IMR-90 (cell line): ENCODE measurements at regions not wholly inside any gene's neighbourhood (a gene's known extent, or its start where the extent isn't known, plus 50 kb on each side); places are given as distances from the start of the nearest gene placed in this dataset.

Source experiments
- ATAC-seq: fragments of 200-7000 bp; cut with Tn5 transposase; 2 replicates; pipeline ENCODE4 v1.9.1; 2020; ENCODE audit warnings: low read depth, mild to moderate bottlenecking, moderate library complexity
- BruUV-seq: library from RNA; stranded (reverse); fragments of 400-500 nt; replicated peaks from 2 replicates; lab custom pipeline; 2021; lab: Mats Ljungman, UMichigan
- CTCF ChIA-PET: fragments of 300-600 bp; formaldehyde crosslinking; extraction: SDS; loops from one replicate; lab custom pipeline; 2021; ENCODE audit warnings: antibody characterized with exemption; lab: Yijun Ruan, JAX
- POLR2A ChIA-PET: fragments of 300-600 bp; sonication (Branson Sonifier 250); formaldehyde crosslinking; loops from one replicate; lab custom pipeline; 2022; ENCODE audit warnings: antibody characterized with exemption; ENCODE audit not compliant: unreplicated experiment; lab: Charles Lee
- DNase-seq: peaks from one replicate; pipeline ENCODE4 v3.0.0; 2013
- H2AFZ ChIP-seq: replicated peaks from 2 replicates; pipeline ENCODE3; 2013; ENCODE audit warnings: low read length, mild to moderate bottlenecking; ENCODE audit not compliant: poor library complexity
- H2AK5ac ChIP-seq: 2 replicates; pipeline ENCODE4 v1.6.1; 2013; ENCODE audit warnings: low read depth, low read length, inconsistent platforms
- H2AK9ac ChIP-seq: replicated peaks from 2 replicates; pipeline ENCODE3; 2013; ENCODE audit warnings: mild to moderate bottlenecking, low read depth, low read length, moderate library complexity; ENCODE audit not compliant: poor library complexity
- H2BK120ac ChIP-seq: 2 replicates; pipeline ENCODE4 v1.6.1; 2013; ENCODE audit warnings: low read depth, low read length, inconsistent platforms
- H2BK15ac ChIP-seq: 3 replicates; pipeline ENCODE4 v1.6.1; 2013; ENCODE audit warnings: low read depth, low read length, inconsistent platforms
- H2BK20ac ChIP-seq: 2 replicates; pipeline ENCODE4 v1.6.1; 2013; ENCODE audit warnings: low read depth, mild to moderate bottlenecking, inconsistent platforms, low read length, moderate library complexity
- H2BK5ac ChIP-seq: 2 replicates; pipeline ENCODE4 v1.6.1; 2013; ENCODE audit warnings: mild to moderate bottlenecking, low read depth, low read length, inconsistent platforms; ENCODE audit not compliant: poor library complexity, severe bottlenecking
- H3K14ac ChIP-seq: replicated peaks from 2 replicates; pipeline ENCODE4 v1.6.1; 2013; ENCODE audit warnings: low read depth, low read length, inconsistent platforms
- H3K18ac ChIP-seq: 2 replicates; pipeline ENCODE4 v1.6.1; 2013; ENCODE audit warnings: low read depth, low read length, control low read depth
- H3K23ac ChIP-seq: 2 replicates; pipeline ENCODE4 v1.6.1; 2013; ENCODE audit warnings: low read depth, low read length, inconsistent platforms
- H3K27ac ChIP-seq: 2 replicates; pipeline ENCODE4 v1.5.1; 2013; ENCODE audit warnings: mild to moderate bottlenecking, control low read depth, low read length; ENCODE audit not compliant: insufficient read depth
- H3K27me3 ChIP-seq: 2 replicates; pipeline ENCODE4 v1.6.1; 2013; ENCODE audit warnings: low read length; ENCODE audit not compliant: control insufficient read depth, insufficient read depth
- H3K36me3 ChIP-seq: 2 replicates; pipeline ENCODE4 v1.6.1; 2013; ENCODE audit warnings: low read length, mixed read lengths; ENCODE audit not compliant: control insufficient read depth, insufficient read depth
- H3K4ac ChIP-seq: 2 replicates; pipeline ENCODE4 v1.6.1; 2013; ENCODE audit warnings: low read depth, low read length, inconsistent platforms
- H3K4me1 ChIP-seq: 2 replicates; pipeline ENCODE4 v1.6.1; 2013; ENCODE audit warnings: low read length, mixed read lengths; ENCODE audit not compliant: control insufficient read depth, insufficient read depth
- H3K4me2 ChIP-seq: 2 replicates; pipeline ENCODE4 v1.6.1; 2013; ENCODE audit warnings: low read depth, mild to moderate bottlenecking, control low read depth, low read length, moderate library complexity
- H3K4me3 ChIP-seq: 2 replicates; pipeline ENCODE4 v1.5.1; 2013; ENCODE audit warnings: low read depth, mild to moderate bottlenecking, control low read depth, low read length, moderate library complexity; ENCODE audit not compliant: insufficient read depth
- H3K56ac ChIP-seq: 2 replicates; pipeline ENCODE4 v1.6.1; 2013; ENCODE audit warnings: low read length, inconsistent platforms; ENCODE audit not compliant: insufficient read depth; ENCODE audit errors: extremely low read depth
- H3K79me1 ChIP-seq, 2 experiments: 2 replicates each; pipeline ENCODE4 v1.6.1; 2013; ENCODE audit warnings: low read length in 2 of 2, inconsistent platforms in 1 of 2, low read depth in 1 of 2
- H3K9ac ChIP-seq: 2 replicates; pipeline ENCODE4 v1.6.1; 2013; ENCODE audit warnings: low read depth, low read length, control low read depth
- H3K9me1 ChIP-seq: 2 replicates; pipeline ENCODE4 v1.6.1; 2013; ENCODE audit warnings: low read length, inconsistent platforms; ENCODE audit not compliant: insufficient read depth
- H3K9me3 ChIP-seq: 2 replicates; pipeline ENCODE4 v1.6.1; 2013; ENCODE audit warnings: low read length; ENCODE audit not compliant: control insufficient read depth, insufficient read depth
- H4K20me1 ChIP-seq: 2 replicates; pipeline ENCODE4 v1.6.1; 2013; ENCODE audit warnings: low read length, inconsistent platforms; ENCODE audit not compliant: insufficient read depth
- H4K5ac ChIP-seq: 2 replicates; pipeline ENCODE4 v1.6.1; 2013; ENCODE audit warnings: mild to moderate bottlenecking, low read depth, low read length, control low read depth
- H4K8ac ChIP-seq, 2 experiments: 2 replicates each; pipeline ENCODE4 v1.6.1; 2013; ENCODE audit warnings: low read depth in 2 of 2, low read length in 2 of 2, control low read depth in 1 of 2, inconsistent platforms in 1 of 2
- H4K91ac ChIP-seq: 2 replicates; pipeline ENCODE4 v1.6.1; 2013; ENCODE audit warnings: low read depth, low read length, inconsistent platforms; ENCODE audit not compliant: insufficient read depth
- MAFK ChIP-seq: IDR thresholded peaks from 2 replicates; pipeline ENCODE4 v1.6.1; 2012; ENCODE audit warnings: low read depth, low read length, improper control_type of control experiment
- RCOR1 ChIP-seq: IDR thresholded peaks from 2 replicates; pipeline ENCODE4 v1.6.1; 2012; ENCODE audit warnings: mild to moderate bottlenecking, low read length, improper control_type of control experiment; ENCODE audit not compliant: insufficient replicate concordance
- WGBS, 2 experiments: methylation state at CpG; one replicate each; pipeline versions ENCODE4 v1.1.5 to v1.1.7; 2013; ENCODE audit warnings: missing lambda C conversion rate in 2 of 2; ENCODE audit not compliant: insufficient read length in 1 of 2; ENCODE audit errors: extremely low coverage in 2 of 2; 5-methylcytosine and 5-hydroxymethylcytosine counted together
- dilution Hi-C: fragments of 300-500 bp; cut with HindIII; formaldehyde crosslinking; loops from one replicate; pipeline ENCODE4 v1.14.3; 2018; ENCODE audit warnings: low sequenced_read_pairs; ENCODE audit not compliant: unreplicated experiment
- in situ Hi-C: fragments of 300-500 bp; cut with MboI; formaldehyde crosslinking; loops from 3 replicates; pipeline ENCODE4 v1.14.3; 2019; ENCODE audit warnings: low sequenced_read_pairs, inconsistent platforms, mixed read lengths
- intact Hi-C: fragments of 100-400 bp; cut with micrococcal nuclease; formaldehyde crosslinking; loops from 2 replicates; pipeline ENCODE4 v1.10.0; 2022

DNA sequence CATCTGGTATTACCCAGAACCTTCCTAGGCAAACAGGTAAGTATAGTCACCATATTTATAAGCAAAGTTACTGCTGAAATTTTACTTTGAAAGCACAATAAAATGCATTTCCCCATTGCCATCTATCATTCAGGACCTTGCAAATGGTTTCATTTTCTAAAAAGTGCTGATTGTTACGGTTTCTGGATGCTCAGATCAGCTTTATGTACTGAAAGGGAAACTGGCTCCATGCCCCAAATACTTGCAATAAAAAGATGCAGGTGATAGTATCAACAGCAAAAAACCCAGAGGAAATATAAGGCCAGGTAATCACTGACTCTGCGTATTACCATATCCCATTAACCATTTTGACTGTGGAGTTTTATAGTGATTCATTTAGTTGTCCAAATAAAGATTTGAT lies 1150.7 kb upstream of the CRIM1 start:
- CTCF ChIA-PET, result no interaction called here
- ATAC-seq (no peak), DNase-seq (no peak)
- Histone ChIP-seq H4K5ac (no peak overlapping the region), H3K9ac (no peak overlapping the region), H3K79me1 (no peaks in the 10 kb centered on the region), H3K9me1 (no peaks in the 10 kb centered on the region), H3K56ac (no peak overlapping the region), H3K27ac (no peak overlapping the region), H4K8ac (no peak overlapping the region), H2AK5ac (no peak overlapping the region), H2BK120ac (no peak overlapping the region), H3K27me3 (no peaks in the 10 kb centered on the region), H3K4me1 (no peaks in the 10 kb centered on the region), H3K4me3 (no peak overlapping the region), H3K36me3 (no peaks in the 10 kb centered on the region), H2BK5ac (no peak overlapping the region), H2BK15ac (no peak overlapping the region), H3K4me2 (no peak overlapping the region), H2AFZ (no peak overlapping the region), H4K91ac (no peak overlapping the region), H3K4ac (no peak overlapping the region), H2AK9ac (no peak overlapping the region), H4K20me1 (no peaks in the 10 kb centered on the region), H3K9me3 (peaks cover 3% of the 10 kb centered on the region), H3K14ac (no peak overlapping the region), H3K18ac (no peak overlapping the region), H2BK20ac (no peak overlapping the region), H3K23ac (no peak overlapping the region)
- POLR2A ChIA-PET, result no interaction called here
- BruUV-seq, result no TSS peak
- intact Hi-C loops, result no loop called here
- 0 out of 2 replicates have a peak, but pooled peaks have one; percentile 27 for TF ChIP-seq MAFK
- TF ChIP-seq RCOR1, result no peak
- no CpG with 5 or more reads among the region's 2 CpGs for WGBS, 2 experiments
- dilution Hi-C loops, result no loop called here
- in situ Hi-C loops, result no loop called here
